Thoracic aorta (tissue), 2 donors: ENCODE measurements at regions not wholly inside any gene's neighbourhood (a gene's known extent, or its start where the extent isn't known, plus 50 kb on each side); places are given as distances from the start of the nearest gene placed in this dataset.

Experiments
- ATAC-seq: fragments of 150-250 bp; one replicate; pipeline ENCODE4 v1.8.0; 2017; ENCODE audit warnings: low read depth; ENCODE audit not compliant: insufficient number of reproducible peaks, low FRiP score
- DNase-seq: peaks from one replicate; pipeline ENCODE4 v3.0.0-alpha.2; 2020; ENCODE audit warnings: low spot score
- H3K27ac ChIP-seq, 2 donors: fragments of 200-600 bp; sonication (generic); 1 replicate in 1 of 2; 2 replicates in 1 of 2; pipeline ENCODE4 v1.5.1; 2016; ENCODE audit warnings: mild to moderate bottlenecking in 2 of 2, moderate library complexity in 2 of 2
- H3K27me3 ChIP-seq: fragments of 200-600 bp; sonication (generic); replicated peaks from 2 replicates; pipeline ENCODE4 v1.6.0; 2016; ENCODE audit warnings: mild to moderate bottlenecking; ENCODE audit not compliant: insufficient read depth
- H3K36me3 ChIP-seq: fragments of 200-600 bp; sonication (generic); one replicate; pipeline ENCODE4 v1.5.1; 2016
- H3K4me1 ChIP-seq, 2 donors: fragments of 200-600 bp; sonication (generic); 1 replicate in 1 of 2; 2 replicates in 1 of 2; pipeline versions ENCODE4 v1.5.1 to v1.6.0; 2016; ENCODE audit warnings: low read depth in 2 of 2, mild to moderate bottlenecking in 1 of 2; ENCODE audit not compliant: control insufficient read depth in 1 of 2
- H3K4me3 ChIP-seq: fragments of 200-600 bp; sonication (generic); 2 replicates; pipeline ENCODE4 v1.5.1; 2016; ENCODE audit warnings: mild to moderate bottlenecking
- H3K9me3 ChIP-seq: fragments of 200-600 bp; sonication (generic); 2 replicates; pipeline ENCODE4 v1.5.1; 2016
- CTCF ChIP-seq: fragments of 200-600 bp; sonication (generic); IDR thresholded peaks from one replicate; pipeline ENCODE4 v1.5.1; 2019; ENCODE audit warnings: antibody characterized with exemption

GRCh38 chr1:218872026-218872425 is 301.7 kb upstream of the LYPLAL1 start:
- no peak for ATAC-seq
- Histone ChIP-seq H3K4me1 (no peaks in the 10 kb centered on the region), H3K4me3 (no peak overlapping the region), H3K27ac (no peak overlapping the region), H3K36me3 (no peaks in the 10 kb centered on the region), H3K9me3 (no peaks in the 10 kb centered on the region), H3K27me3 (no peaks in the 10 kb centered on the region)
- DNase-seq = no peak
- no peak for TF ChIP-seq CTCF

GRCh38 chr1:218872928-218873327 is 300.8 kb upstream of the LYPLAL1 start:
- Histone ChIP-seq H3K4me3 (no peak overlapping the region), H3K9me3 (no peaks in the 10 kb centered on the region), H3K27me3 (no peaks in the 10 kb centered on the region), H3K27ac (no peak overlapping the region), H3K36me3 (no peaks in the 10 kb centered on the region), H3K4me1 (no peaks in the 10 kb centered on the region)
- no peak for TF ChIP-seq CTCF
- DNase-seq (no peak), ATAC-seq (no peak)

GRCh38 chr1:218874313-218874712 is 299.4 kb upstream of the LYPLAL1 start:
- DNase-seq = no peak
- Histone ChIP-seq H3K27me3 (no peaks in the 10 kb centered on the region), H3K9me3 (no peaks in the 10 kb centered on the region), H3K27ac (no peak overlapping the region), H3K4me3 (no peak overlapping the region), H3K4me1 (no peaks in the 10 kb centered on the region), H3K36me3 (no peaks in the 10 kb centered on the region)
- no peak for TF ChIP-seq CTCF
- no peak for ATAC-seq

GRCh38 chr1:218874801-218875400 is 298.8 kb upstream of the LYPLAL1 start:
- Histone ChIP-seq H3K9me3 (no peaks in the 10 kb centered on the region), H3K27ac (no peak overlapping the region), H3K36me3 (no peaks in the 10 kb centered on the region), H3K4me1 (no peaks in the 10 kb centered on the region), H3K4me3 (no peak overlapping the region), H3K27me3 (no peaks in the 10 kb centered on the region)
- ATAC-seq (no peak), DNase-seq (no peak)
- TF ChIP-seq CTCF = no peak

- H3K4me1 ChIP-seq = no peaks in the 10 kb centered on the region
- H3K36me3 ChIP-seq = no peaks in the 10 kb centered on the region
- DNase-seq = no peak
- ATAC-seq = no peak
- H3K9me3 ChIP-seq = no peaks in the 10 kb centered on the region
- H3K4me3 ChIP-seq = no peak overlapping the region
- TF ChIP-seq CTCF = no peak
- H3K27ac ChIP-seq = no peak overlapping the region
- H3K27me3 ChIP-seq = no peaks in the 10 kb centered on the region
Observed at GRCh38 chr1:218878369-218878768, 295.3 kb upstream of the LYPLAL1 start.
